ENCODE measurements at regions not wholly inside any gene's neighbourhood (a gene's known extent, or its start where the extent isn't known, plus 50 kb on each side); places are given as distances from the start of the nearest gene placed in this dataset.

- no peak overlapping the region for H2AFZ ChIP-seq (ENCODE audit: low read depth, low read length)
- no peaks in the 10 kb centered on the region for H4K20me1 ChIP-seq (ENCODE audit: insufficient read depth, low read length)
- no peaks in the 10 kb centered on the region for H3K79me2 ChIP-seq (ENCODE audit: low read length)
- no peak overlapping the region for H3K4me2 ChIP-seq (ENCODE audit: low read length)
- H3K27me3 ChIP-seq (ENCODE audit: low read depth, low read length), result 0 out of 2 replicates have a peak, but pooled peaks cover 9% of the 10 kb centered on the region
- no peaks in the 10 kb centered on the region for H3K4me1 ChIP-seq (ENCODE audit: low read length)
- no peak overlapping the region for H3K9ac ChIP-seq (ENCODE audit: low read length)
- no peaks in the 10 kb centered on the region for H3K9me3 ChIP-seq (ENCODE audit: insufficient read depth, low read length)
- H3K4me3 ChIP-seq (ENCODE audit: low read length), result no peak overlapping the region
- TF ChIP-seq EZH2phosphoT487 (IDR thresholded peaks at IDR 0.05; ENCODE audit: low read depth), result no peak
- TF ChIP-seq CTCF (IDR thresholded peaks at IDR 0.05; ENCODE audit: low read depth, low read length), result no peak
- H3K36me3 ChIP-seq (replicated peaks; ENCODE audit: low read depth, low read length), result no peaks in the 10 kb centered on the region
- H3K27ac ChIP-seq (ENCODE audit: low read length), result no peak overlapping the region
Measured at GRCh38 chr15:61731099-61731498, 329.1 kb downstream of the VPS13C start.

DNA sequence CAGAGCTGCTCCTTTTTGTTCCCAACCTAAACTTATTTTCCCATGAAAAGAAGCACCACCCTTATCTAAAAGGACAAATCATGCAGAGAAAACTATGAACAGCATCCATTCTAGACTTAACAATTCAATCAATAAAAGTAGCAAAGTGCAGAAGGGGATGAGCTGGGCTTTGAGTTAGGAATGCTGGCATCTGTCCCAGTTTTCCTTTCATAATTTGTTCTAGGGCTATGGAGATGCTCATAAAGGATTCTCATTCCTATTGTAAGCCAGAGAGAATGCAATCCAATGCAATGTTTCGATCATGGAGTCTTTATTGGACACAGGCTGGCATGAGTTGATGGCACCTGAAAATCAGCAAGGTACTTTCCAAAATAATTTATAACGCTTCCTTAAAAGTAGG lies 330.6 kb downstream of the VPS13C start:
- Histone ChIP-seq H3K9me3 (ENCODE audit: insufficient read depth, low read length) (no peaks in the 10 kb centered on the region), H3K36me3 (replicated peaks; ENCODE audit: low read depth, low read length) (no peaks in the 10 kb centered on the region), H4K20me1 (ENCODE audit: insufficient read depth, low read length) (no peaks in the 10 kb centered on the region), H3K4me1 (ENCODE audit: low read length) (no peaks in the 10 kb centered on the region), H3K27me3 (ENCODE audit: low read depth, low read length) (0 out of 2 replicates have a peak, but pooled peaks cover 9% of the 10 kb centered on the region), H3K79me2 (ENCODE audit: low read length) (no peaks in the 10 kb centered on the region), H3K27ac (ENCODE audit: low read length) (no peak overlapping the region), H3K4me2 (ENCODE audit: low read length) (no peak overlapping the region), H3K4me3 (ENCODE audit: low read length) (no peak overlapping the region), H2AFZ (ENCODE audit: low read depth, low read length) (no peak overlapping the region), H3K9ac (ENCODE audit: low read length) (no peak overlapping the region)
- TF ChIP-seq EZH2phosphoT487 (IDR thresholded peaks at IDR 0.05; ENCODE audit: low read depth) (no peak), CTCF (IDR thresholded peaks at IDR 0.05; ENCODE audit: low read depth, low read length) (no peak)

- Histone ChIP-seq H3K36me3 (replicated peaks; ENCODE audit: low read depth, low read length) (no peaks in the 10 kb centered on the region), H4K20me1 (ENCODE audit: insufficient read depth, low read length) (no peaks in the 10 kb centered on the region), H3K27ac (ENCODE audit: low read length) (no peak overlapping the region), H3K27me3 (ENCODE audit: low read depth, low read length) (peaks cover 6% of the 10 kb centered on the region; the same call in 1 of the 2 replicates), H3K79me2 (ENCODE audit: low read length) (no peaks in the 10 kb centered on the region), H3K4me1 (ENCODE audit: low read length) (no peaks in the 10 kb centered on the region), H2AFZ (ENCODE audit: low read depth, low read length) (no peak overlapping the region), H3K9me3 (ENCODE audit: insufficient read depth, low read length) (no peaks in the 10 kb centered on the region), H3K4me3 (ENCODE audit: low read length) (no peak overlapping the region), H3K4me2 (ENCODE audit: low read length) (no peak overlapping the region), H3K9ac (ENCODE audit: low read length) (no peak overlapping the region)
- no peak for TF ChIP-seq CTCF (IDR thresholded peaks at IDR 0.05; ENCODE audit: low read depth, low read length)
- no peak for TF ChIP-seq EZH2phosphoT487 (IDR thresholded peaks at IDR 0.05; ENCODE audit: low read depth)
Measured at GRCh38 chr15:61726166-61726565, 334.1 kb downstream of the VPS13C start.

DNA sequence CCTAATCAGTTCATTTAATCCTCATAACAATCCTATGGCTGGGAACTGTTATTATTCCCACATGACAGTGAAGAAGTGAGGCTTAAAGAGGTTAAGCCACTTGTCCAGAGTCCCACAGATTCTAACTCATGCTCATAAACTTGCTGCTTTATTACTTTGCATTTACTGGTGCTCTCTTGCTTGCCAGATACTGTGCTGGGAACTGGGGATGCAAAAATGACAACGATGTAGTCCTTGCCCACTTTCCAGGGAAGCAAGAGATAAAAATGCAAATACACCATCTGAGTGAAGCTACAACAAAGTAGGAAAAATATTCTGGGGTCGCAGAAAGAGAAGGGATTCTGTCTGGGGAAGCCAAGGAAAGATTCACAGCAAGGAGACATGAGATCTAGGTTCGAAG lies 335.0 kb downstream of the VPS13C start:
- Histone ChIP-seq H3K36me3 (replicated peaks; ENCODE audit: low read depth, low read length) (no peaks in the 10 kb centered on the region), H3K79me2 (ENCODE audit: low read length) (no peaks in the 10 kb centered on the region), H3K9me3 (ENCODE audit: insufficient read depth, low read length) (no peaks in the 10 kb centered on the region), H2AFZ (ENCODE audit: low read depth, low read length) (no peak overlapping the region), H3K4me2 (ENCODE audit: low read length) (no peak overlapping the region), H3K4me1 (ENCODE audit: low read length) (no peaks in the 10 kb centered on the region), H3K27me3 (ENCODE audit: low read depth, low read length) (peaks cover 7% of the 10 kb centered on the region), H3K4me3 (ENCODE audit: low read length) (no peak overlapping the region), H3K27ac (ENCODE audit: low read length) (no peak overlapping the region), H3K9ac (ENCODE audit: low read length) (no peak overlapping the region), H4K20me1 (ENCODE audit: insufficient read depth, low read length) (no peaks in the 10 kb centered on the region)
- no peak for TF ChIP-seq CTCF (IDR thresholded peaks at IDR 0.05; ENCODE audit: low read depth, low read length)
- TF ChIP-seq EZH2phosphoT487 (IDR thresholded peaks at IDR 0.05; ENCODE audit: low read depth), result no peak

Measured in OCI-LY3 (cell line).